NCI-H1105 (cell line): ENCODE measurements at regions not wholly inside any gene's neighbourhood (a gene's known extent, or its start where the extent isn't known, plus 50 kb on each side); places are given as distances from the start of the nearest gene placed in this dataset.
"Not testable (repeated sequence)": the region's sequence is repeated elsewhere in the genome, so short reads cannot be mapped to it uniquely, and the experiment has no call there.

Source experiments
- DNase-seq: peaks from one replicate; lab custom pipeline; 2025; lab: John Stamatoyannopoulos, UW

- DNase-seq, result no peak
These were observed 131.7 kb downstream of the PXDC1 start for GRCh38 chr6:3619800-3620199.

GRCh38 chr6:3619201-3619600, 132.3 kb downstream of the PXDC1 start:
- no peak for DNase-seq

GRCh38 chr6:3618642-3619041, 132.9 kb downstream of the PXDC1 start:
- no peak for DNase-seq

GRCh38 chr6:3617681-3618311, 133.7 kb downstream of the PXDC1 start:
- no peak for DNase-seq

GRCh38 chr6:3617192-3617631, 134.3 kb downstream of the PXDC1 start:
- DNase-seq, result peak; percentile 42

- peak; percentile 7 for DNase-seq
These were observed 134.8 kb downstream of the PXDC1 start for GRCh38 chr6:3616565-3617176.

GRCh38 chr6:3615391-3616380, 135.8 kb downstream of the PXDC1 start:
- no peak for DNase-seq

- DNase-seq, result no peak
These were observed 136.6 kb downstream of the PXDC1 start for GRCh38 chr6:3614918-3615317.

GRCh38 chr6:3613565-3613964, 137.9 kb downstream of the PXDC1 start:
- DNase-seq, result not testable (repeated sequence)

- peak; percentile 82 for DNase-seq
These were observed 139.0 kb downstream of the PXDC1 start for GRCh38 chr6:3612341-3613041.

GRCh38 chr6:3610921-3611320, 140.6 kb downstream of the PXDC1 start:
- no peak for DNase-seq

GRCh38 chr6:3610206-3610605, 141.3 kb downstream of the PXDC1 start:
- DNase-seq, result no peak

GRCh38 chr6:3609388-3609787, 142.1 kb downstream of the PXDC1 start:
- DNase-seq, result no peak

- DNase-seq, result no peak
These were observed 143.4 kb downstream of the PXDC1 start for GRCh38 chr6:3608159-3608558.

GRCh38 chr6:3607599-3607998, 143.9 kb downstream of the PXDC1 start:
- DNase-seq, result no peak

- DNase-seq, result no peak
These were observed 144.3 kb downstream of the PXDC1 start for GRCh38 chr6:3607171-3607570.

- DNase-seq, result no peak
These were observed 146.7 kb upstream of the SLC22A23 start for GRCh38 chr6:3603340-3604130.

GRCh38 chr6:3601570-3601969, 144.7 kb upstream of the SLC22A23 start:
- DNase-seq, result no peak

GRCh38 chr6:3597500-3598064, 140.7 kb upstream of the SLC22A23 start:
- no peak for DNase-seq

GRCh38 chr6:3596766-3597165, 139.9 kb upstream of the SLC22A23 start:
- DNase-seq, result no peak

GRCh38 chr6:3594201-3594600, 137.4 kb upstream of the SLC22A23 start:
- DNase-seq, result no peak
